Activated naive CD8-positive, alpha-beta T cell treated with anti-CD3 and anti-CD28 coated beads, Interleukin-2, amount 50 U/mL, for 16 hours (primary cell): ENCODE measurements at regions not wholly inside any gene's neighbourhood (a gene's known extent, or its start where the extent isn't known, plus 50 kb on each side); places are given as distances from the start of the nearest gene placed in this dataset.

ENCODE experiments used
- DNase-seq: peaks from one replicate; pipeline ENCODE4 v3.0.0-alpha.2; 2020; ENCODE audit warnings: low read depth, low spot score

DNA sequence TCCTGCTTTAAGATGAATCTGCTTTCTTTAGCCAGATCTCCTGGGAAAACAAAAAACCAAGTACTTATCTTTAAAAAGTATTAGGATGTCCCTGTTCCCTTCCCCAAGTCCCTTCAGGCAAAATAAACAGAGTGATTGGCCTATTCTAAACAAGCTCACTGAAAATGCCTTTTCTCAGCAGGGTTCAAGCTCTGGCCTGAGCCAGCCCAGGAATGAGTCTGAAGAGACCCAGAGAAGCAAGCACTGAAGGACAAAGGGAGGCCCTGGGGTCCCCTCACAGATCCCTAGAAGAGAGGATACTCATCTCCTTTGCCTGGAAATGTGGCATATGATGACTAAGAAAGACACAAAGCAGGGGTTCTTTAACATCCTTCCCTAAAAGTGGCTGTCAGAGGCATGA lies 66.8 kb upstream of the MAP1B start:
- no peak for DNase-seq

DNA sequence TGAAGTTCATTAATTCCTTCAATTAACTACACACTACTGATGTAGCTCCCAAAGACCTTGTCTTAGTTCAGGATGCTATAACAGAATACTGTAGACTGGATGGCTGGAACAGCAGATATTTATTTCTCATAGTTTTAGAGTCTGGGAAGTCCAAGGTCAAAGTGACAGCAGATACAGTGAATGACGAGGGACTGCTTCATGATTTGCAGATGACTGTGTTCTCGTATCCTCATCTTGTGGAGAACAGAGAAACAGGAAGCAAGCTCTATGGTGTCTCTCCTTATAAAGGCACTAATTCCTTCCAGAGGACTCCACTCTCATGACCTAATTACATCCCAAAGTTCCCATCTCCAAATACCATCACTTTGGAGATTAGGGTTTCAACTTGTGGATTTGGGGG lies 65.6 kb upstream of the MAP1B start:
- no peak for DNase-seq

DNA sequence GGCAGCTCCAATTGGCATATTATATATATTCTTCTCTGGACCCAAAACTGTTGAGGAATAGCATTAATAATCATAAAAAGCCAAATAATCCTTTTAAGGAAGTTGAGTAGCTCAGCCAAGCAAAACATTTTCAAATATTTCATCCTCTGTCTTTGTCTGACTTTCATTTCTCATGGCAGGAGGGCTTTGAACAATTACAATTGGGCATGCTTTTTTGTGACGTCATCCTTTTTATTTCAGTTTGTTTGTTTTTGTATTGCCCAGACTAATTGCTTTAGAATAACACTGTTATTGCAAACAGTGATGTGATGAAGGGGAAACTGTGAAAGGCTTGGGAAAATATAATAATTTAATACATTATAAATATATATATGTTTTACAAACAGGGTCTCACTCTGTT lies 65.2 kb upstream of the MAP1B start:
- no peak for DNase-seq

DNA sequence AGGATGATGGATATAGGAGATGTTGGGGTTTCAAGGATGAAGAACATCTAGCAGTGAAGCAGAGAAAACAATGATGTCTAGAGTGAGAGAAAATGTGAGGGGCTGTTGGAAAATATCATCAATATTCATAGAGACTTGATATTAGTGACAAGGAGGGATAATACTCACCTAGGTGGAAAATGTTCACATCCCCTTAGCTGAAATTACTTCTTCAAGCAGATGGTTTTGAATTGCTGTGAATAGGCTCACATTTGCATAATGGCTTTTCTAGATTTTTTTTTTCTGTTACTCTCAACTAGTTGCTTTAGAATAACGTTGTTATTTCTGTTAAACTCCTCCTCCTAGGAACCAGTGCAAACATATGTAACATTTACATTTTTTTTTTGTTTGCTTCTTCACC lies 61.6 kb upstream of the MAP1B start:
- DNase-seq: no peak

DNA sequence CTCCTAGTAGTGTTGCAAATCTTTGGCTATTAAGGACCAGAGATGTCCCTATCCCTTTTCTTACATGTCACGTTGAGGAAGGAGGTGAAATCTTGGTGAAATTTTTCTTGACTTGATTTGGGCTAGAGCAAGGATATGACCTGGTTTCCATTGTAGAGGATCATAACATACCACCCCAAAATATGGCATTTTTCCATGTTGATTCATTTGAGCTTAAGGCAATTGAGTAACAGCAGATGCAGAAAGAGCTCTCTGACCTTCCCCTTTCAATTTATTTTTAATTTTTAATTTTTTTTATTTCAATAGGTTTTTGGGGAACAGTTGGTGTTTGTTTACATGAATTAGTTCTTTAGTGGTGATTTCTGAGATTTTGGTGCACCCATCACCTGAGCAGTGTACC lies 61.2 kb upstream of the MAP1B start:
- DNase-seq: no peak

DNA sequence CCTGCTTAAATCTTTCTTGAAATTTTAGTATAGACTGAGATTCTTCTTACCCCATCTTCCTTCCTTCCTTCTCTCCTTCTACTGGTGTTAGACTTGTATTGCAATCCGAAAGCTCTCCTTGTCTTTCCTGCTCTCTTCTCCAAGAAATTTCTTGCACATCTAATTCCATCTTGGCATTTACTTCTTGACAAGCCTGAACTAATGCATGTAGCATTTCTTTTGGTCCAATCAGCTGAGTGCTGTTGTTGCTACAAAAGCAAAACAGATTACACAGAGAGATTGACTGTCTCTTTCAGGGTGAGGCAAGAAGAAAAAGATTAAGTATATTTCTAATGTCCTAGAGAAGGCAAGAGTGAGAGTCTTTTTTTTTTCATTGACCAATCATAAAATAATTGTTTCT lies 51.6 kb upstream of the MAP1B start:
- no peak for DNase-seq
